ENCODE measurements at regions not wholly inside any gene's neighbourhood (a gene's known extent, or its start where the extent isn't known, plus 50 kb on each side); places are given as distances from the start of the nearest gene placed in this dataset.
A peak's percentile ranks its signal among the peaks of the same experiment; 100 is the strongest.
"Not testable (repeated sequence)": the region's sequence is repeated elsewhere in the genome, so short reads cannot be mapped to it uniquely, and the experiment has no call there.

DNA sequence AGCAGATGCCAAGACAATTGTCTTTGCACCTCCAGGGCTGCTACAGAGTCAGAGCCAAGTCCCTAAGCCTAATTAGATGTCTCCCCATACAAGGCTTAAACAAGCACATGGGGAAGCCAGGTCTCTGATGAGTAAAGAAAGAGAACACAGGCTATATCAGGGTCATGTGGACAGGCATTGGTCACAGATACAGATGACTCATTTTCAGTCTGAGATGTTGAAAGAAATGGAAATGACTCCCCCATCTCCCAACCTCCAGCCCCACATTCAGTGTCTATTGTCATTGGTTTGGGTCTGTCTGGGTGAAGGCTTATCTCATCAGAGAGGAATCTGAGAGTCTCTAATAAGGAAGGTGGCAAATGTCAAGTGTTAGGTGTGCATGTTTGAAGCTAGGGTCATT lies 290.1 kb upstream of the KIAA1217 start:
- DNase-seq (ENCODE audit: low read depth in 3 of 3, low spot score in 2 of 3): no peak

DNA sequence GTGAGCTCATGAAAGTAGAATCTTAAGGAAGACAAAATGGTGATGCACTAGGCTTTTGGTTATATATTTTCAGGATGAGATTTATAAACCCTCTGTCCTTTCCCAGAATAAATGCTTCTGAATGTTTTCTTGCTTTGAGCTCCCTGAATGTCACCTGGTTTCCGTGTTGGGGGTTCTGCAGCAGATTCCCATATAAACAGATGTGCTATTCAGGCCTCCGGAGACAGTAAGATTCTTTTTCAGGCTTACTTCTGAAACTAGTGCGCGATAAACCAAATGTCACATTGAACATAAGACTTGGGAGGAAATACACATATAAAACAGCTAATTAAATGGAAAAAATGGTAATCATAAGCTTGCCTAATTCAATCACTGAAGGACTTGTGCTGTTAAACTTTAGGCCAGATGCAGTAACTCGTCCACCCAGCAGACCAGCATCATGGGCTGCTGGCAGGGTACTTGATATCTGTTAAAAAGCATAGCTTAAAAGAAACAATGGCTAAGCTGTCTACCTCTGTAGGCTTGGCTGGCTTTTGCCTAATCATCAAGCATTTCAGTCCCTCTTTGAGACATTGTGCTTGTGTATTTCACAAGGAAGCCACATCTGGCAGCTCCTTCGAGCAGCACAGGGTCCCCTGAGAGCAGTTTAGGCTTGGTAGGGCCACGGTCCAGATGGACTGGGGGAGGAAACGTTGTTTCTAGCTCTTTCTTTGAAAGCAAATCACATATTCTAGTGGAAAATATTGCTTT lies 281.2 kb upstream of the KIAA1217 start:
- no peak for DNase-seq (ENCODE audit: low read depth in 3 of 3, low spot score in 2 of 3)

DNA sequence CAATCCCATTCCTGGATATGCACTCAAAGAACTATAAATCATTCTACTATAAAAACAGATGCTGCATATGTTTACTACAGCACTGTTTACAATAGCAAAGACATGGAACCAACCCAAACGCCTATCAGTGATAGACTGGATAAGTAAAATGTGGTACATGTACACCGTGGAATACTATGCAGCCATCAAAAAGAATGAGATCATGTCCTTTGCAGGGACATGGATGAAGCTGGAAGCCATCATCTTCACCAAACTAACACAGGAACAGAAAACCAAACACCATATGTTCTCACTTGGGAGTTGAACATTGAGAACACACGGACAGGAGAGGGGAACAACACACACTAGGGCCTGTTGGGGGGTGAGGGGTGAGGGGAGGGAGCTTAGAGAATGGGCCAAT lies 274.9 kb upstream of the KIAA1217 start:
- DNase-seq (ENCODE audit: low read depth in 3 of 3, low spot score in 2 of 3): not testable (repeated sequence)

DNA sequence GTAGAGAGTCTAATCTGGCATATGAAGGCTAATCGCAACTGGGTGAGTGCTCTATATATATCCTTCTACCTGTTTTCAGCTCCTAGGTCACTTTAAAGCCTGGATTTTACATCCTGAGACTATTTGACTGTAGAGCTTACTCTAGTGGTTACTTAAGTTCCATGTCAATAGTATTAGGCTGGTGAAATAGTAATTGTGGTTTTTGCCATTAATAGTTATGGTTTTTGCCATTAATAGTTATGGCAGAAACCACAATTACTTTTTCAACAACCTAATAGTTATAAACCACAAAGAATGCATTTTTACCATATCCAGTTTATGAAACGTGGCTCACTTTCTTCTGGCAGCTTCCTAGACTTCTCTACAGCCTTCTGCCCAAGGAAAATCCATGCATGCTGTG lies 263.1 kb upstream of the KIAA1217 start:
- DNase-seq (ENCODE audit: low read depth in 3 of 3, low spot score in 2 of 3): no peak

DNA sequence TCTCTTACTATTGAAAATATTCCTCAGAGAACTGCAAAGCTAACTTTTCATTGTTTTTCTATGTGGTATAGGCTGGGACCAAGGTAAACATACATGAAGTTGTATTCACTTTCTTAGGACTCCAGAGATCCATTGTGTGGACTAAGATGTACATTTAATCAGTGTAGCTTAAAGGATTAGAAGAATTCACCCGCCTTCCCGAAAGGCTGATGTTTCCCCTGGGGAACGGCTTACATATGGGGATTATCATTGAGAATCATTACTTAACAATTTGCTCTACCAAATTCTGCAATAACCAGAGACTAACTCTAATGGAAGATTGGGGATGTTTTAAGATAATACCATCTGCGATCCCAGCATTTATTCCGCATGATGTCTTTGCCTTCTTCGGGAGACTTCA lies 257.1 kb upstream of the KIAA1217 start:
- no peak for DNase-seq (ENCODE audit: low read depth in 3 of 3, low spot score in 2 of 3)

DNA sequence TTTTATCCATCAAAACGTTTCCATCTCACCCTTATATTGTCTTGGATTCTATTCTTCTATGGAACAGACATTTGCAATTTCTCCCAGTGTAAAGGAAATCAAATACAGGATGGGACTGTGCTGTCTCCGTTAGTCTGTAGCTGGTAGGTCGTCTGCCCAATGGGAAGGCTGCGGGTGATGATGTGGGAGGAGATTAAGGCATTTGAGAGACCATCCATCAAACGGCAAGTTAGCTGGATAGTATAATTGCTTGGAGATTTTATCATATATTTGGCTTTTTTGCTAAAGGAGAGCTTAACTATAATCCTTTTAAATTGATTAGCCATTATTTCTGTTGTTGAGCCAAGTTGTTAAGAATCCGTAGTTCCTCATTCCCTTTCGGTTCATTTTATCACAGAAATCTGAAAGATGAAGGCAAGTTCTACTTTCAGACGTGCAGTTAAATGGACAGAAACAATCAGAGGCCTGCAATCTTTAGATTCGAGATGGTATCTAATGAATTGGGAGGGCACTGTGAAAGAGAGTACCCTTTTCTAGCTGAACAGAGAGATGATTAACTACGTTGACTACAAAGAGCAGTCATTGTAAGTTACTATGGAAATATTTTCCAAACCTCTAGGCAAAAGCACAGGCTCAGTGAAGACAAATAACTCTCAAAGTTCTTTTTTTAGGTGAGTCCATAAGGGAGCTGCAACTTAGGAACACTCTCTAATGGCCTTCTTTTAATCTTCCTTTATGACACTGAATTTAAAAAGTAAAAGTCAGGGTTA lies 253.3 kb upstream of the KIAA1217 start:
- DNase-seq (ENCODE audit: low read depth in 3 of 3, low spot score in 2 of 3): no peak

DNA sequence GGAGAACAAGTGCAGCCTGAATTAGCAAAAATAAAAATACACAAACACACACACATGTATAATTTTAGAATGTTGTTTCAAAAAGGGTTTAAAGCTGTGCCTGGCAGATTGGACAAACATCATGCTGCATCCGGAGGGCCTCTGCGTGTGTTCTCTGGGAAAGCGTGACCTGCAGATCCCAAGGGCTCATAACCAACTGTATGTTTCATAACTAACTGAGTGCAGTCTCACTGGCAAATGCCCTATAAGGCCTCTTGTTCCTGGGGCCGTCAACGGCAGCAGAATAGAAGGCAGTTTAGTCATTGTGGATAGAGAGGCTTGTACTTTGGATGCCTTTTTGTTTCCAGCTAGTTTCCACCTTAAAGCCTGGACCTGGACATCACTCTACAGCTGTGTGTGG lies 243.8 kb upstream of the KIAA1217 start:
- DNase-seq (ENCODE audit: low read depth in 3 of 3, low spot score in 2 of 3): no peak

DNA sequence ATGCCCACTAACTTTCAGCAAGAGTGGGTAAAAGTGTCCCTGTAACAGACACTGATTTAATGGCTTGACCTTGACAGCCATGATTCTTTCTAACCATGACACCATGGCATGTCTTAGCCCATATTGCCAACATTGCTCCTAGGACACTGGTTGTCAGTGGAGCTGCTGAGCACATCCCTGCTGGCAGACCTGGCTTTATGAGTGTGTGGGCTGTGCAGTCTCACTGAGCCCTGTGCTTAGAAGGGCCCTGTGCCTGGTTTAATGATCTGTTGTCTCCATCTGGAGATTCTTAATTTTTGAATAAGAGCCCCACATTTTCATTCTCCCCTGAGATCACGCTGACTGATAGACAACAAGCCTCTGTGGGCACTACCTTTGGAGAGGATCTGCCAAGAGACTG lies 243.1 kb upstream of the KIAA1217 start:
- no peak for DNase-seq (ENCODE audit: low read depth in 3 of 3, low spot score in 2 of 3)

DNA sequence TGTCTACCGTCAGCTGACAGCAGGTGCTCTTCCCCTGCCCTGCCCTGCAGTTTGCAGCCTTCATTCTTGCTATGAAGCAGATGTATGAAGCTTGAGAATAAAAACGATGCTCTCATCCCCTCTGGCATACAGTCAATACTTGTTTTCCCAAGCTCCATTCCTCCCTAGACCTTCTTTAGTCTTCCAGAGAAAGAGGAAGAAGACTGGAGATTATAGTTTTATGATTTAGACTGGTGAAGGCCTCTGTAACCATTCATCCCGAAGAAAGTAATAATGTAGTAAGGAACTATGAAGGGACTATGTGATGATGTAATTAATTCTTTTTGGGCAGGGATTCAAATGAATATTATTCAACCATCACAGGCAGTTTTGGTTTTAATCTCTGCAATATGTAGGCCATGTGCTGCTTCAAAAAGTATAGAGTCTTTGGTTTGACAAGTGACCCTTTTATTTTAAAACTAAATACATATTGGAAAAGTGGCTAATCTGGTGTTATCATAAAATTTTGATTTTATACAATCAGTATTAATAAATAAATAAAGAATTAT lies 242.4 kb upstream of the KIAA1217 start:
- DNase-seq (ENCODE audit: low read depth in 3 of 3, low spot score in 2 of 3): no peak

DNA sequence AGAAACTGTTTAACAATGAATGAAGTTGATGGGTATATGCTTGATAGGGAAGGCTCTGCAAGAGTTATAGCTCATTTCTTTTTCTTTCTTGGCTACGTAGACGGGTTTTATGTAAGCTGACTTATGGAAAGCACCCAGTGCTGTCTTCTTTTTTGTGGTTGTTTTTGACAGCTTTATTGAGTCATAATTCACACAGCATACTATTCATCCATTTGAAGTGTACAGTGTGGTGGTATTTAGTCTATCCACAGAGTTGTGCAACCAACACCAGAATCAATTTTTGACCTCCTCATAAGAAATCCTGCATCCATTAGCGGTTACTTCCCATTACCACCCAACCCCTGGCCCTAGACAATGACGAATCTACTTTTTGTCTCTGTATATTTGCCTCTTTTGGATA lies 240.6 kb upstream of the KIAA1217 start:
- DNase-seq (ENCODE audit: low read depth in 3 of 3, low spot score in 2 of 3): no peak

DNA sequence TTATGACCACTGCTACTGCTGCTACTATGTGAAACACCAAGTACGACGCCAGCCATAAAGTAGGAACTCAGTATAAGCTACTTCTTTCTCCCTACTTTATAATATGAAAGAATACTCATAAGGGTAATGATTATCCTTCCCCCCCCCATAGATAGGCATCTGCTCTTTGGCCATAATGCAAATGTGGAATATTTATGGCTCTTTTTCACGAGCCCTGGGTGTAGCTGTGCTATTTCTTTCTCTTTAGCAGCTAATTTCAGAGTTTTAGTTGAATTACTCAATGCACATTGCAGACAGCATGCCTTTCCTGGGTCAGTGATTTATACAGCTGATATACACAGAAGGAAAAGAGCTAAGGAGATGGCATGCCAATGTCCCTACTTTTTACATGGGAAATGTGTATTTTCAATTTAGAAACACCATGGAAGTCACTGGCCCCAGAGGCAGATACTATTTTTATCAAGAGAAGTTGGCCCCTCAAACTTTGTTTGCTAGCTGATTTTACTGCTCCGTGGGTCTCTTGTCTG lies 234.1 kb upstream of the KIAA1217 start:
- DNase-seq (ENCODE audit: low read depth in 3 of 3, low spot score in 2 of 3): no peak

DNA sequence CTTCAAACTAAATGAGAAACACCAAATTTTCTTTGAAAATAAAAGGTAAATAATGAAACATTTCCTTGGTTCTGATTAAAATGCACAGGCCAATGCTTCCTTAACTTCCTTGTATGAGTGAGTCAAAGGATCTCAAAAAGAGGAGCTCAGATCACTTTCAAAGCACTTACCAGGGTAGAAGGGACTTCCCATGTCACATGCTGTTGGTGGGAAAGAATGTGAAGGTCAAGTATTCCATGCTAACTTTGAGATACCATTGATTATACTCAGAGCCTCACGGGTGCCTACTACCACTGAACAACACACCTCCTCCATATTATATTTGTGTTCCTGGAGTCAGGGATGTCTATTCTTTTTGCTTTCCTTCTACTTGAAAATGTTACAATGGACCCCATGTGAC lies 233.5 kb upstream of the KIAA1217 start:
- no peak for DNase-seq (ENCODE audit: low read depth in 3 of 3, low spot score in 2 of 3)

DNA sequence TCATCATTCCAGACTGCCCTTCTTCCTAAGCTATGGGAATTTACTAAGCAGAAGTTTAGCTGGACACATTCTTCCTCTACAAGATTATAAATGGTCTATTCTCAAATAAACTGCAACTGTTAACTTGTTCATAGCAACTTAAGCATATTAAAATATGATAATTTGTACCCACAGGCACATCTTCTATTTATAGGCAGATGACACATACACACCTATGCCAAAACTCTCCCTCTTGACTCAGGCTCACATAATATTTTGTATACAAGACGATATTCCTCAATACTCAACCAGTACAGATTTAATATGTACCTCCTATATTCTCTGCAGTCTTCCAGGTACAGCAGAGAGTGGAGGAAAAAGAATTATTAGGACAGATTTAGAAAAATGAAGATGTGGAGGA lies 232.7 kb upstream of the KIAA1217 start:
- DNase-seq (ENCODE audit: low read depth in 3 of 3, low spot score in 2 of 3): no peak

DNA sequence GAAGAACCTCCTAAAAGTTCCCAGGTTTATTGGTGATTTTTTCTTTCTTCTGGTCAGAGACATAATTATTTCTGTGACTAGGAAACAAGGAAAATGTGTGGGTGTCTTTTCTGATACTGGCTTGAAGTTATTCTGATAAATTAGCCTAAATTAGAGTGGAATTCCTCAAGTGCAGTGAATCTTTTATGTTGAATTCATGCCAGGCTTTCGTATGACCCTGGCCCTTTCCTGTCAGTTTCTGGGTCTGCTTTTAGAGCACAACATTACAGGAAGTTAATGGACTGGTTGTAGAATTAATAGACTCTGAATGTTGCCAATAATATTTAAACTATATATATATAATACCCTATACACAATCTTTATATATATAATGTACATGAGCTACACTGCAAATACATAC lies 230.6 kb upstream of the KIAA1217 start:
- DNase-seq (ENCODE audit: low read depth in 3 of 3, low spot score in 2 of 3): no peak

DNA sequence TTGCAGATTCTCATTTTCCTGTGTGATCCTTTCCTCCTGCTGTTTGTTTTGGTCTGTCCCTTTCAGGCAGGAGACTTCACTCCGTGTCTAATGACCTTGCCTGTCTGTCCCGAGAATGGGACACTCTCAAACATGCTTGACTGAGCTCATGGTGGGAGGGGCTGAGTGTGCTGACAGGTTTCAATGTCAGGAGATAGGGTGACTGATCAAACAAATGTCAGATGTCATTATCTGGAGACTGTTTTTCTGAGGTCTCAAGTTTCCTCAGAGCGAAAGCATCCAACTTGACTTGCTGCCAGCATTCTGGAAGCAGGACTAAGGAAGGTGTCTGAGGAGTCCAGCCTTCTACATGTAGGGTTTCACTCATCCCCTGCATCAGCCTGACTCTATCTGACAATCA lies 228.8 kb upstream of the KIAA1217 start:
- peak in 1 of 3 donors; percentile 63 for DNase-seq (ENCODE audit: low read depth in 3 of 3, low spot score in 2 of 3)

DNA sequence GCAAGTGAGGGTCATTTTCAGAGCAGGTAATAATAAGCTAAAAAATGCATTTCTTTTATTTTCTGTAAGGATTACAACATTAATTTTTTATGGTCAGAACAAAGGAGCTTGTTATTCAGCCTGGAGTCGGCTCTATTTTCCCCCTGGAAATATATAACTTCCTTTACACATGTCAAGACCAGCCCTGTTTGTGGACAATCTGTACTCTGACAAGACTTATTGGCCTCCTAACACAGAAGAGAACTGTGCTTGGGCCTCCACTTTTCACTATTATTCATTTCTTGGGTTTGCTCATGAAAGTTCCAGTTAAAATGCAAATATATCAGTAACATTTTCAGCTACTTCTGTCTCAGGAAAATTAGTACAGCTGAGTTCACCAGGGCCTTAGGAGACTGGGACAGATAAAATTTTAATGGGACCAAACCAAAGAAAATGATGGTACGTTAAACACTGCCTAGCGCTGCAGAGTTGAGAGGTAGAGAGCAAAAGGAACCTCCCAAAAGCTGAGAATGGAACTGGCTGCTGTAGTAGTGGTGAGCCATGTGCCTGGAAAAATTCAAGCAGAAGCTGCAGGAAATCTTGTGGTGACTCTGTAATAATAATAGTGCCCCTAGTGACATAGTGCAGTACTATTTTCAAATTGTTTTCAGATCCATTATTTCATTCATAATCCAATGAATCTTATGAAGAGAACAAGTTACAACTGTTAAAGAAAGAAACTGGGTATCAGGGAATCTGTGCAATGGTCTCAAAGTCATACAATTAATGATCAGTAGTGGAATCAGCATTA lies 227.2 kb upstream of the KIAA1217 start:
- no peak for DNase-seq (ENCODE audit: low read depth in 3 of 3, low spot score in 2 of 3)

DNA sequence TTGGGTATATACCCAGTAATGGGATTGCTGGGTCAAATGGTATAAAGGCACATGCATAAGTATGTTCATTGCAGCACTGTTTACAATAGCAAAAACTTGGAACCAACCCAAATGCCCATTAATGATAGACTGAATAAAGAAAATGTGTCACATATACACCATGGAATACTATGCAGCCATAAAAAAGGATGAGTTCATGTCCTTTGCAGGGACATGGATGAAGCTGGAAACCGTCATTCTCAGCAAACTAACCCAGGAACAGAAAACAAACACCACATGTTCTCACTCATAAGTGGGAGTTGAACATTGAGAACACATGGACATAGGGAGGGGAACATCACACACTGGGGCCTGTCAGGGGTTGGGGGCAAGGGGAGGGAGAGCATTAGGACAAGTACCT lies 224.5 kb upstream of the KIAA1217 start:
- DNase-seq (ENCODE audit: low read depth in 3 of 3, low spot score in 2 of 3): not testable (repeated sequence)

DNA sequence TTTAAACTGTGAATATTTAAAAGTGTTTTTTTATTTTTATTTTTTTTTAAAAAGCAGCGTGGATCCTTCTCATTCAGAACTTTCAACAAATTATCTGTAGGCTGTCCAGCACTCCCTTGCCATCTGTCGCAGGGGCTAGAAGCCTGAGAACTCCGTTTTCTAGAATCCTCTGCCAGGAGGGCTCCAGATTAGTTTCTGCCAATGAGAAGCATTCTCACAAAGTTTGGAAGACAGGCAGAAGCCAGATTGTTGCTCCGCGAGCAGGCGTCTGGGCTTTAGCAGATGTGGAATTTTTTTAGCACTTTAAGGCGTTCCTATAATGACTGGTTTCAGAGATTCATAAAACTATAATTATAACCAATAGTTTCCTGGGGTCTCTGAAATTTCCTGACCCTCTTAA lies 220.9 kb upstream of the KIAA1217 start:
- no peak for DNase-seq (ENCODE audit: low read depth in 3 of 3, low spot score in 2 of 3)

DNA sequence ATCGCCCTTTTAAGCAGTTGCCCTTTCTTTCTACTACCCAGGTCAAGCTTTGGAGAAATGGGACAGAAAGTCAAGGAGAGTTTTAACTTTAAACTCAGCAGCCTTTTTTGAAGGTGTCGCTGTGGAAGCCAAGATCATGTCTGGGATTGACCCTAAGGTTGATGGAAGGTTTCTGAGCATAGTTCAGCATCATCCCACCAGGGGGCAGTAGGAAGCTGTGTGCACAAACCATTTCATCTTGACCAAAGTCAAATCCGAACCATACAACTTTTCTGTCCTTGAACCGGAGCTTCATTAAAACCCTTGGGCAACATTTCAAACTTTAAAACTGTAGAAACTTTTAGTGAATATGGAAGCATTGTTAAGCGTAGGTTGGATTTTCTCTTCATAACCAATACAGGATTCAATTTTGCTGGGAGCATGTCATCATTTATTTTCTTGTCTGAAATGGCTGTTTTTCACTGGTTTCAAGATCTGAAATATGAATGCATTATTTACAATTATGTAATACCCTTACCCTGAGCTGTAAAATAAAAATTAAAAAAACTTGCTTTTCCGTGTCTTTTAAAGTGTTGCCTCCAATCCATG lies 214.4 kb upstream of the KIAA1217 start:
- DNase-seq (ENCODE audit: low read depth in 3 of 3, low spot score in 2 of 3): no peak

DNA sequence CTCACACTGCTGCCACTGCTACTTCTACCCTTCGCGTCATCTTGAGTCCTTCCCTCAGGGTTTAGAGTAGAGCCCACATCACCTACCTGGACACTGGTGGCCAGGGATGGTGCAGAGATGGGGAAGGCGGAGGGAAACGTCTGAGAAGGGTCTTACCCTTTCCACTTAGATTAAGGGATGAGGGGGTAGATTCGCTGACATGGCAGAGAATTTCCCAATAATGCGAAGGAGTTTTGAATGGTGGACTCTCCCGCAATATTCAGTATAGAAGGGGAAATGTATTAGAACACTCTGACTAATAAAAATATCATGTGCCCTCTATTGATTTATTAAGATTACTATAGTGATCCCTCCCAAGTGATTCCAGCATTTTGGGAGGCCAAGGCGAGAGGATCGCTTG lies 209.5 kb upstream of the KIAA1217 start:
- DNase-seq (ENCODE audit: low read depth in 3 of 3, low spot score in 2 of 3): no peak
